GM23338 (cell line): ENCODE measurements at regions not wholly inside any gene's neighbourhood (a gene's known extent, or its start where the extent isn't known, plus 50 kb on each side); places are given as distances from the start of the nearest gene placed in this dataset.

Experiments used
- ATAC-seq: fragments of 200-7000 bp; cut with Tn5 transposase; 3 replicates; pipeline ENCODE4 v1.9.1; 2020
- DNase-seq: peaks from one replicate; pipeline ENCODE4 v3.0.0-alpha.2; 2015; ENCODE audit warnings: low spot score
- H2AFZ ChIP-seq: fragments of 200-600 bp; sonication (generic); 2 replicates; pipeline ENCODE4 v1.8.0; 2016; ENCODE audit warnings: antibody characterized with exemption, mild to moderate bottlenecking, moderate library complexity
- H3F3A ChIP-seq: fragments of 200-600 bp; sonication (generic); replicated peaks from 2 replicates; pipeline ENCODE4 v1.8.0; 2017; ENCODE audit warnings: antibody characterized with exemption, mixed run types, low read depth
- H3K27ac ChIP-seq: fragments of 200-600 bp; sonication (generic); 2 replicates; pipeline ENCODE4 v1.6.1; 2016; ENCODE audit warnings: low read depth
- H3K27me3 ChIP-seq: fragments of 200-600 bp; sonication (generic); 2 replicates; pipeline ENCODE4 v1.8.0; 2016; ENCODE audit warnings: mild to moderate bottlenecking, mixed run types, moderate library complexity; ENCODE audit not compliant: insufficient read depth
- H3K36me3 ChIP-seq: fragments of 200-600 bp; sonication (generic); 2 replicates; pipeline ENCODE4 v1.8.0; 2016; ENCODE audit warnings: mild to moderate bottlenecking; ENCODE audit not compliant: insufficient read depth
- H3K4me1 ChIP-seq: fragments of 200-600 bp; sonication (generic); 2 replicates; pipeline ENCODE4 v1.8.0; 2016; ENCODE audit warnings: mild to moderate bottlenecking, moderate library complexity; ENCODE audit not compliant: insufficient read depth
- H3K4me2 ChIP-seq: fragments of 200-600 bp; sonication (generic); 2 replicates; pipeline ENCODE4 v1.7.1; 2017; ENCODE audit warnings: mixed run types
- H3K4me3 ChIP-seq: fragments of 200-600 bp; sonication (generic); 2 replicates; pipeline ENCODE4 v1.6.1; 2016; ENCODE audit warnings: mixed run types
- H3K79me2 ChIP-seq: fragments of 200-600 bp; sonication (generic); replicated peaks from 2 replicates; pipeline ENCODE4 v1.8.0; 2017; ENCODE audit warnings: mild to moderate bottlenecking; ENCODE audit not compliant: insufficient read depth
- H3K9me2 ChIP-seq: fragments of 200-600 bp; sonication (generic); 2 replicates; pipeline ENCODE4 v1.8.0; 2017; ENCODE audit not compliant: insufficient read depth
- H4K20me1 ChIP-seq: fragments of 200-600 bp; sonication (generic); replicated peaks from 2 replicates; pipeline ENCODE4 v1.8.0; 2017; ENCODE audit warnings: mild to moderate bottlenecking; ENCODE audit not compliant: insufficient read depth
- H3K27ac Mint-ChIP-seq: 2 replicates; pipeline ENCODE4 v1.8.0; 2020; ENCODE audit warnings: inconsistent platforms, mild to moderate bottlenecking, moderate library complexity, mixed read lengths
- H3K27me3 Mint-ChIP-seq: 3 replicates; pipeline ENCODE4 v1.8.0; 2022; ENCODE audit warnings: low read depth, mild to moderate bottlenecking, moderate library complexity, mixed read lengths, inconsistent platforms; ENCODE audit not compliant: insufficient read depth, poor library complexity
- H3K36me3 Mint-ChIP-seq: 3 replicates; pipeline ENCODE4 v1.8.0; 2021; ENCODE audit warnings: low read depth, mild to moderate bottlenecking, inconsistent platforms, moderate library complexity, mixed read lengths
- H3K4me1 Mint-ChIP-seq: 3 replicates; pipeline ENCODE4 v1.8.0; 2020; ENCODE audit warnings: mild to moderate bottlenecking, inconsistent platforms, mixed read lengths
- H3K4me3 Mint-ChIP-seq: 3 replicates; pipeline ENCODE4 v1.8.0; 2021; ENCODE audit warnings: moderate library complexity, mild to moderate bottlenecking, inconsistent platforms, mixed read lengths
- H3K9me3 Mint-ChIP-seq: 3 replicates; pipeline ENCODE4 v1.8.0; 2020; ENCODE audit warnings: moderate library complexity, mild to moderate bottlenecking, inconsistent platforms, mixed read lengths
- ETS1 ChIP-seq: IDR thresholded peaks from 2 replicates; pipeline ENCODE4 v1.6.1; 2016; ENCODE audit warnings: antibody characterized with exemption
- EZH2phosphoT487 ChIP-seq: fragments of 200-600 bp; sonication (generic); IDR thresholded peaks from one replicate; pipeline ENCODE4 v1.8.1; 2018; ENCODE audit warnings: antibody characterized with exemption; ENCODE audit not compliant: unreplicated experiment
- JUNB ChIP-seq: IDR thresholded peaks from one replicate; pipeline ENCODE4 v1.6.1; 2016; ENCODE audit warnings: antibody characterized with exemption; ENCODE audit not compliant: unreplicated experiment
- NANOG ChIP-seq: IDR thresholded peaks from 2 replicates; pipeline ENCODE4 v1.6.1; 2016; ENCODE audit warnings: antibody characterized with exemption, borderline replicate concordance
- POLR2AphosphoS5 ChIP-seq: IDR thresholded peaks from 2 replicates; pipeline ENCODE4 v1.6.1; 2016; ENCODE audit warnings: antibody characterized with exemption, low read depth
- STAT1 ChIP-seq: IDR thresholded peaks from one replicate; pipeline ENCODE4 v1.6.1; 2016; ENCODE audit warnings: antibody characterized with exemption; ENCODE audit not compliant: unreplicated experiment
- ZNF114 ChIP-seq: fragments of 250-450 bp; sonication (Bioruptor Pico); IDR thresholded peaks from 2 replicates; pipeline ENCODE4 v1.5.0; 2020; ENCODE audit warnings: mild to moderate bottlenecking, moderate library complexity
- ZNF331 ChIP-seq: fragments of 250-450 bp; sonication (Bioruptor Pico); IDR thresholded peaks from 2 replicates; pipeline ENCODE4 v1.5.0; 2020; ENCODE audit warnings: low read depth, mild to moderate bottlenecking, moderate library complexity
- ZNF462 ChIP-seq: fragments of 250-450 bp; sonication (Bioruptor Pico); IDR thresholded peaks from 2 replicates; pipeline ENCODE4 v1.5.0; 2020; ENCODE audit warnings: mild to moderate bottlenecking, moderate library complexity
- TF ChIP-seq, protein P1 (sequence below): IDR thresholded peaks from one replicate; pipeline ENCODE4 v1.6.1; 2018; ENCODE audit warnings: antibody characterized with exemption; ENCODE audit not compliant: unreplicated experiment

- Histone ChIP-seq H2AFZ (no peak overlapping the region), H3K9me2 (peaks cover 1% of the 10 kb centered on the region), H3F3A (no peaks in the 10 kb centered on the region), H3K4me3 (no peak overlapping the region), H3K4me2 (no peak overlapping the region), H4K20me1 (no peaks in the 10 kb centered on the region), H3K27ac (no peak overlapping the region), H3K36me3 (no peaks in the 10 kb centered on the region), H3K79me2 (no peaks in the 10 kb centered on the region), H3K27me3 (no peaks in the 10 kb centered on the region), H3K4me1 (no peaks in the 10 kb centered on the region)
- Mint-ChIP-seq H3K27ac (no peak overlapping the region), H3K36me3 (no peaks in the 10 kb centered on the region; the same call in 2 of the 3 replicates), H3K4me3 (no peak overlapping the region), H3K9me3 (peaks cover 4% of the 10 kb centered on the region; the same call in 1 of the 3 replicates), H3K27me3 (peaks cover 3% of the 10 kb centered on the region), H3K4me1 (no peaks in the 10 kb centered on the region)
- TF ChIP-seq ZNF114 (CRISPR knock-in tag) (no peak), ZNF462 (CRISPR knock-in tag) (no peak)
- DNase-seq (no peak), ATAC-seq (no peak)
Measured at GRCh38 chr5:126253406-126253805, 169.8 kb upstream of the GRAMD2B start.

GRCh38 chr5:126263591-126264184, 159.5 kb upstream of the GRAMD2B start:
- no peak for TF ChIP-seq NANOG
- no peak for TF ChIP-seq ZNF331 (CRISPR knock-in tag)
- TF ChIP-seq, protein P1, sequence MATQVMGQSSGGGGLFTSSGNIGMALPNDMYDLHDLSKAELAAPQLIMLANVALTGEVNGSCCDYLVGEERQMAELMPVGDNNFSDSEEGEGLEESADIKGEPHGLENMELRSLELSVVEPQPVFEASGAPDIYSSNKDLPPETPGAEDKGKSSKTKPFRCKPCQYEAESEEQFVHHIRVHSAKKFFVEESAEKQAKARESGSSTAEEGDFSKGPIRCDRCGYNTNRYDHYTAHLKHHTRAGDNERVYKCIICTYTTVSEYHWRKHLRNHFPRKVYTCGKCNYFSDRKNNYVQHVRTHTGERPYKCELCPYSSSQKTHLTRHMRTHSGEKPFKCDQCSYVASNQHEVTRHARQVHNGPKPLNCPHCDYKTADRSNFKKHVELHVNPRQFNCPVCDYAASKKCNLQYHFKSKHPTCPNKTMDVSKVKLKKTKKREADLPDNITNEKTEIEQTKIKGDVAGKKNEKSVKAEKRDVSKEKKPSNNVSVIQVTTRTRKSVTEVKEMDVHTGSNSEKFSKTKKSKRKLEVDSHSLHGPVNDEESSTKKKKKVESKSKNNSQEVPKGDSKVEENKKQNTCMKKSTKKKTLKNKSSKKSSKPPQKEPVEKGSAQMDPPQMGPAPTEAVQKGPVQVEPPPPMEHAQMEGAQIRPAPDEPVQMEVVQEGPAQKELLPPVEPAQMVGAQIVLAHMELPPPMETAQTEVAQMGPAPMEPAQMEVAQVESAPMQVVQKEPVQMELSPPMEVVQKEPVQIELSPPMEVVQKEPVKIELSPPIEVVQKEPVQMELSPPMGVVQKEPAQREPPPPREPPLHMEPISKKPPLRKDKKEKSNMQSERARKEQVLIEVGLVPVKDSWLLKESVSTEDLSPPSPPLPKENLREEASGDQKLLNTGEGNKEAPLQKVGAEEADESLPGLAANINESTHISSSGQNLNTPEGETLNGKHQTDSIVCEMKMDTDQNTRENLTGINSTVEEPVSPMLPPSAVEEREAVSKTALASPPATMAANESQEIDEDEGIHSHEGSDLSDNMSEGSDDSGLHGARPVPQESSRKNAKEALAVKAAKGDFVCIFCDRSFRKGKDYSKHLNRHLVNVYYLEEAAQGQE, result no peak
- no peak for TF ChIP-seq ETS1
- TF ChIP-seq POLR2AphosphoS5, result no peak
- TF ChIP-seq STAT1, result no peak
- no peak for TF ChIP-seq JUNB
- no peak for TF ChIP-seq ZNF114 (CRISPR knock-in tag)
- no peak for TF ChIP-seq EZH2phosphoT487
- Mint-ChIP-seq H3K27me3 (no peaks in the 10 kb centered on the region), H3K9me3 (peaks cover 26% of the 10 kb centered on the region), H3K27ac (no peak overlapping the region; the same call in 1 of the 2 replicates), H3K4me3 (no peak overlapping the region), H3K36me3 (peaks cover 12% of the 10 kb centered on the region), H3K4me1 (peaks cover 13% of the 10 kb centered on the region)
- DNase-seq (no peak), ATAC-seq (no peak)
- peaks cover 7% of the 10 kb centered on the region for H3K4me1 ChIP-seq
- no peaks in the 10 kb centered on the region for H3K36me3 ChIP-seq
- H3F3A ChIP-seq, result no peaks in the 10 kb centered on the region
- H3K4me3 ChIP-seq, result no peak overlapping the region
- no peak overlapping the region for H3K4me2 ChIP-seq
- no peak overlapping the region for H2AFZ ChIP-seq
- H3K27ac ChIP-seq, result no peak overlapping the region
- no peaks in the 10 kb centered on the region for H3K27me3 ChIP-seq
- no peaks in the 10 kb centered on the region for H3K79me2 ChIP-seq
- H3K9me2 ChIP-seq, result peaks cover 4% of the 10 kb centered on the region; the same call in 1 of the 2 replicates
- H4K20me1 ChIP-seq, result no peaks in the 10 kb centered on the region
